CD4-positive, alpha-beta memory T cell (primary cell): ENCODE measurements at regions not wholly inside any gene's neighbourhood (a gene's known extent, or its start where the extent isn't known, plus 50 kb on each side); places are given as distances from the start of the nearest gene placed in this dataset.
"Not testable (repeated sequence)": the region's sequence is repeated elsewhere in the genome, so short reads cannot be mapped to it uniquely, and the experiment has no call there.

Experiments used
- CTCF ChIA-PET: fragments of 350-600 bp; sonication (Branson Sonifier 250); formaldehyde crosslinking; loops from one replicate; lab custom pipeline; 2021; ENCODE audit warnings: inconsistent platforms; ENCODE audit not compliant: partially characterized antibody; lab: Charles Lee
- POLR2A ChIA-PET: fragments of 350-600 bp; sonication (Branson Sonifier 250); formaldehyde crosslinking; loops from one replicate; lab custom pipeline; 2021; ENCODE audit not compliant: partially characterized antibody; lab: Charles Lee
- DNase-seq, 5 donors: peaks; one replicate each; pipeline versions ENCODE4 v3.0.0 to v3.0.0-alpha.2; 2020 to 2022; ENCODE audit warnings: mixed read lengths in 1 of 5
- H3K27ac ChIP-seq: one replicate; pipeline ENCODE4 v1.7.0; 2013; ENCODE audit warnings: low read depth, low read length
- H3K27me3 ChIP-seq: 2 replicates; pipeline ENCODE4 v1.7.0; 2013; ENCODE audit warnings: mild to moderate bottlenecking, low read length, moderate library complexity; ENCODE audit not compliant: insufficient read depth
- H3K36me3 ChIP-seq: 2 replicates; pipeline ENCODE4 v1.7.0; 2013; ENCODE audit warnings: mild to moderate bottlenecking, low read length, moderate library complexity; ENCODE audit not compliant: insufficient read depth
- H3K4me1 ChIP-seq: 2 replicates; pipeline ENCODE4 v1.7.0; 2013; ENCODE audit warnings: mild to moderate bottlenecking, low read length, moderate library complexity; ENCODE audit not compliant: insufficient read depth
- H3K4me3 ChIP-seq, 2 donors: one replicate each; pipeline ENCODE4 v1.7.0; 2013; ENCODE audit warnings: low read length in 2 of 2, mild to moderate bottlenecking in 1 of 2
- H3K9me3 ChIP-seq, 2 donors: one replicate each; pipeline ENCODE4 v1.7.0; 2013; ENCODE audit warnings: low read length in 2 of 2, control low read depth in 1 of 2; ENCODE audit not compliant: control insufficient read depth in 1 of 2
- H3K27ac Mint-ChIP-seq, 7 donors: one replicate each; pipeline ENCODE4 v1.8.0; 2020 to 2021; ENCODE audit warnings: mixed read lengths in 7 of 7, mild to moderate bottlenecking in 6 of 7, inconsistent platforms in 3 of 7, moderate library complexity in 3 of 7
- H3K27me3 Mint-ChIP-seq, 2 donors: one replicate each; pipeline ENCODE4 v1.8.0; 2020 to 2021; ENCODE audit warnings: mixed read lengths in 2 of 2
- H3K36me3 Mint-ChIP-seq, 2 donors: one replicate each; pipeline ENCODE4 v1.8.0; 2020 to 2021; ENCODE audit warnings: mixed read lengths in 2 of 2, inconsistent platforms in 1 of 2, mild to moderate bottlenecking in 1 of 2
- H3K4me1 Mint-ChIP-seq, 4 donors: one replicate each; pipeline ENCODE4 v1.8.0; 2020 to 2021; ENCODE audit warnings: mixed read lengths in 4 of 4, mild to moderate bottlenecking in 1 of 4
- H3K4me3 Mint-ChIP-seq, 8 donors: one replicate each; pipeline ENCODE4 v1.8.0; 2020 to 2021; ENCODE audit warnings: mixed read lengths in 8 of 8, mild to moderate bottlenecking in 7 of 8, moderate library complexity in 6 of 8, inconsistent platforms in 3 of 8
- H3K9me3 Mint-ChIP-seq, 8 donors: one replicate each; pipeline ENCODE4 v1.8.0; 2020 to 2021; ENCODE audit warnings: mixed read lengths in 8 of 8, mild to moderate bottlenecking in 5 of 8, inconsistent platforms in 3 of 8, moderate library complexity in 1 of 8
- intact Hi-C: fragments of 100-400 bp; cut with micrococcal nuclease; formaldehyde crosslinking; loops from one replicate; pipeline ENCODE4 v1.15.1; 2023

GRCh38 chr22:16702318-16702870, 109.8 kb upstream of the CCT8L2 start:
- POLR2A ChIA-PET = not testable (repeated sequence)

GRCh38 chr22:16700390-16700789, 107.8 kb upstream of the CCT8L2 start:
- H3K27me3 Mint-ChIP-seq, CTCF ChIA-PET, POLR2A ChIA-PET, H3K4me3 Mint-ChIP-seq, H3K27ac ChIP-seq, H3K4me1 Mint-ChIP-seq, H3K27me3 ChIP-seq, DNase-seq, intact Hi-C loops, H3K4me1 ChIP-seq, H3K9me3 Mint-ChIP-seq, H3K4me3 ChIP-seq, H3K27ac Mint-ChIP-seq, H3K36me3 ChIP-seq, H3K36me3 Mint-ChIP-seq, H3K9me3 ChIP-seq: not testable (repeated sequence)

More at GRCh38 chr22:16702318-16702870, 109.8 kb upstream of the CCT8L2 start:
- H3K36me3 Mint-ChIP-seq, H3K4me3 ChIP-seq, H3K27me3 Mint-ChIP-seq, H3K27me3 ChIP-seq, intact Hi-C loops, H3K4me1 Mint-ChIP-seq, CTCF ChIA-PET, H3K27ac ChIP-seq, H3K9me3 ChIP-seq, H3K9me3 Mint-ChIP-seq, H3K4me3 Mint-ChIP-seq, H3K36me3 ChIP-seq, DNase-seq, H3K4me1 ChIP-seq, H3K27ac Mint-ChIP-seq: not testable (repeated sequence)

GRCh38 chr22:16699326-16699725, 106.7 kb upstream of the CCT8L2 start:
- no peaks in the 10 kb centered on the region for H3K4me1 ChIP-seq
- H3K9me3 Mint-ChIP-seq = peaks cover 0 to 4% (median 1%) of the 10 kb centered on the region in 8 donors

GRCh38 chr22:16697492-16698044, 105.0 kb upstream of the CCT8L2 start:
- H3K4me1 ChIP-seq, H3K4me3 Mint-ChIP-seq, H3K4me3 ChIP-seq, DNase-seq, H3K36me3 ChIP-seq, H3K9me3 ChIP-seq, H3K27me3 Mint-ChIP-seq, H3K27ac Mint-ChIP-seq, H3K27me3 ChIP-seq, H3K9me3 Mint-ChIP-seq, CTCF ChIA-PET, intact Hi-C loops, H3K4me1 Mint-ChIP-seq, H3K36me3 Mint-ChIP-seq, POLR2A ChIA-PET, H3K27ac ChIP-seq: not testable (repeated sequence)

More at GRCh38 chr22:16699326-16699725, 106.7 kb upstream of the CCT8L2 start:
- H3K27ac Mint-ChIP-seq = no peak overlapping the region
- CTCF ChIA-PET = no interaction called here
- H3K4me3 Mint-ChIP-seq = no peak overlapping the region
- no peaks in the 10 kb centered on the region for H3K27me3 ChIP-seq
- H3K27me3 Mint-ChIP-seq = peaks cover 1 to 3% of the 10 kb centered on the region in 2 donors
- intact Hi-C loops = no loop called here
- H3K27ac ChIP-seq = no peak overlapping the region
- H3K36me3 Mint-ChIP-seq = no peaks in the 10 kb centered on the region
- H3K9me3 ChIP-seq = no peaks in the 10 kb centered on the region
- H3K4me1 Mint-ChIP-seq = no peaks in the 10 kb centered on the region
- no peak for DNase-seq
- POLR2A ChIA-PET = no interaction called here
- H3K4me3 ChIP-seq = no peak overlapping the region
- H3K36me3 ChIP-seq = no peaks in the 10 kb centered on the region

GRCh38 chr22:16696900-16697299, 104.3 kb upstream of the CCT8L2 start:
- H3K27ac Mint-ChIP-seq, CTCF ChIA-PET, H3K36me3 Mint-ChIP-seq, DNase-seq, H3K4me1 Mint-ChIP-seq, H3K4me3 ChIP-seq, H3K4me3 Mint-ChIP-seq, H3K9me3 Mint-ChIP-seq, POLR2A ChIA-PET, H3K9me3 ChIP-seq, H3K36me3 ChIP-seq, H3K27me3 Mint-ChIP-seq, H3K27me3 ChIP-seq, intact Hi-C loops, H3K4me1 ChIP-seq, H3K27ac ChIP-seq: not testable (repeated sequence)

- Mint-ChIP-seq H3K36me3 (no peaks in the 10 kb centered on the region), H3K9me3 (peaks cover 0 to 4% (median 0%) of the 10 kb centered on the region in 8 donors), H3K27me3 (peaks cover 0 to 1% of the 10 kb centered on the region in 2 donors), H3K4me1 (no peaks in the 10 kb centered on the region), H3K27ac (no peak overlapping the region), H3K4me3 (no peak overlapping the region)
- CTCF ChIA-PET = no interaction called here
- Histone ChIP-seq H3K9me3 (no peaks in the 10 kb centered on the region), H3K27me3 (no peaks in the 10 kb centered on the region), H3K27ac (no peak overlapping the region), H3K4me3 (no peak overlapping the region), H3K36me3 (no peaks in the 10 kb centered on the region), H3K4me1 (no peaks in the 10 kb centered on the region)
- intact Hi-C loops = no loop called here
- no peak for DNase-seq
- POLR2A ChIA-PET = no interaction called here
Observed at GRCh38 chr22:16695261-16695660, 102.7 kb upstream of the CCT8L2 start.

GRCh38 chr22:16693747-16694146, 101.1 kb upstream of the CCT8L2 start:
- CTCF ChIA-PET, H3K27me3 Mint-ChIP-seq, H3K4me1 Mint-ChIP-seq, H3K9me3 ChIP-seq, H3K36me3 ChIP-seq, H3K4me3 Mint-ChIP-seq, DNase-seq, intact Hi-C loops, H3K4me3 ChIP-seq, H3K27ac Mint-ChIP-seq, H3K36me3 Mint-ChIP-seq, H3K27me3 ChIP-seq, H3K9me3 Mint-ChIP-seq, POLR2A ChIA-PET, H3K27ac ChIP-seq, H3K4me1 ChIP-seq: not testable (repeated sequence)

GRCh38 chr22:16689358-16689757, 96.7 kb upstream of the CCT8L2 start:
- CTCF ChIA-PET, H3K27ac Mint-ChIP-seq, H3K36me3 ChIP-seq, H3K4me1 ChIP-seq, H3K36me3 Mint-ChIP-seq, H3K4me3 Mint-ChIP-seq, H3K4me3 ChIP-seq, DNase-seq, H3K27me3 Mint-ChIP-seq, H3K27me3 ChIP-seq, POLR2A ChIA-PET, H3K27ac ChIP-seq, H3K9me3 ChIP-seq, H3K4me1 Mint-ChIP-seq, H3K9me3 Mint-ChIP-seq, intact Hi-C loops: not testable (repeated sequence)
